ENCODE measurements at regions not wholly inside any gene's neighbourhood (a gene's known extent, or its start where the extent isn't known, plus 50 kb on each side); places are given as distances from the start of the nearest gene placed in this dataset.

- Histone ChIP-seq H3K79me2 (ENCODE audit: insufficient read depth, low read length) (no peaks in the 10 kb centered on the region), H3K4me2 (ENCODE audit: insufficient read depth, low read length) (no peak overlapping the region), H2AFZ (ENCODE audit: low read depth, low read length) (no peak overlapping the region), H3K9me3 (ENCODE audit: insufficient read depth, low read length, severe bottlenecking) (no peaks in the 10 kb centered on the region), H3K4me3 (ENCODE audit: low read depth in 1 of 2, low read length in 2 of 2) (no peak overlapping the region), H4K20me1 (ENCODE audit: insufficient read depth, low read length) (no peaks in the 10 kb centered on the region), H3K27ac (ENCODE audit: low read length) (no peak overlapping the region), H3K36me3 (ENCODE audit: insufficient read depth, low read length) (no peaks in the 10 kb centered on the region), H3K27me3 (ENCODE audit: insufficient read depth, low read length, poor library complexity) (no peaks in the 10 kb centered on the region), H3K4me1 (ENCODE audit: insufficient read depth, low read length) (no peaks in the 10 kb centered on the region), H3K9ac (ENCODE audit: low read depth, low read length) (no peak overlapping the region)
- no peak for DNase-seq
- no peak for ATAC-seq (ENCODE audit: insufficient read depth, low read depth)
- TF ChIP-seq EZH2 (IDR thresholded peaks at IDR 0.05; ENCODE audit: borderline replicate concordance, low read depth, low read length, severe bottlenecking) (no peak), CTCF (IDR thresholded peaks at IDR 0.05; ENCODE audit: borderline replicate concordance, extremely low read depth, low read length, poor library complexity, severe bottlenecking) (no peak)
These were observed 145.6 kb upstream of the ZNF32 start for GRCh38 chr10:43794181-43794815.

GRCh38 chr10:43793704-43794103 lies 145.0 kb upstream of the ZNF32 start:
- TF ChIP-seq EZH2 (IDR thresholded peaks at IDR 0.05; ENCODE audit: borderline replicate concordance, low read depth, low read length, severe bottlenecking) (no peak), CTCF (IDR thresholded peaks at IDR 0.05; ENCODE audit: borderline replicate concordance, extremely low read depth, low read length, poor library complexity, severe bottlenecking) (no peak)
- no peak for DNase-seq
- Histone ChIP-seq H3K4me2 (ENCODE audit: insufficient read depth, low read length) (no peak overlapping the region), H2AFZ (ENCODE audit: low read depth, low read length) (no peak overlapping the region), H3K36me3 (ENCODE audit: insufficient read depth, low read length) (no peaks in the 10 kb centered on the region), H4K20me1 (ENCODE audit: insufficient read depth, low read length) (no peaks in the 10 kb centered on the region), H3K9ac (ENCODE audit: low read depth, low read length) (no peak overlapping the region), H3K4me3 (ENCODE audit: low read depth in 1 of 2, low read length in 2 of 2) (no peak overlapping the region), H3K9me3 (ENCODE audit: insufficient read depth, low read length, severe bottlenecking) (no peaks in the 10 kb centered on the region), H3K27ac (ENCODE audit: low read length) (no peak overlapping the region), H3K4me1 (ENCODE audit: insufficient read depth, low read length) (no peaks in the 10 kb centered on the region), H3K79me2 (ENCODE audit: insufficient read depth, low read length) (no peaks in the 10 kb centered on the region), H3K27me3 (ENCODE audit: insufficient read depth, low read length, poor library complexity) (no peaks in the 10 kb centered on the region)
- ATAC-seq (ENCODE audit: insufficient read depth, low read depth): no peak

GRCh38 chr10:43790147-43790546 lies 141.5 kb upstream of the ZNF32 start:
- no peak for ATAC-seq (ENCODE audit: insufficient read depth, low read depth)
- H3K36me3 ChIP-seq (ENCODE audit: insufficient read depth, low read length): no peaks in the 10 kb centered on the region
- no peak overlapping the region for H3K4me3 ChIP-seq (ENCODE audit: low read depth in 1 of 2, low read length in 2 of 2)
- H3K9ac ChIP-seq (ENCODE audit: low read depth, low read length): no peak overlapping the region
- DNase-seq: no peak
- no peaks in the 10 kb centered on the region for H3K79me2 ChIP-seq (ENCODE audit: insufficient read depth, low read length)
- H2AFZ ChIP-seq (ENCODE audit: low read depth, low read length): no peak overlapping the region
- H3K4me2 ChIP-seq (ENCODE audit: insufficient read depth, low read length): no peak overlapping the region
- TF ChIP-seq CTCF (IDR thresholded peaks at IDR 0.05; ENCODE audit: borderline replicate concordance, extremely low read depth, low read length, poor library complexity, severe bottlenecking): no peak
- TF ChIP-seq EZH2 (IDR thresholded peaks at IDR 0.05; ENCODE audit: borderline replicate concordance, low read depth, low read length, severe bottlenecking): no peak
- H3K27ac ChIP-seq (ENCODE audit: low read length): no peak overlapping the region
- H3K9me3 ChIP-seq (ENCODE audit: insufficient read depth, low read length, severe bottlenecking): no peaks in the 10 kb centered on the region
- no peaks in the 10 kb centered on the region for H4K20me1 ChIP-seq (ENCODE audit: insufficient read depth, low read length)
- no peaks in the 10 kb centered on the region for H3K4me1 ChIP-seq (ENCODE audit: insufficient read depth, low read length)
- no peaks in the 10 kb centered on the region for H3K27me3 ChIP-seq (ENCODE audit: insufficient read depth, low read length, poor library complexity)
